ENCODE measurements at regions not wholly inside any gene's neighbourhood (a gene's known extent, or its start where the extent isn't known, plus 50 kb on each side); places are given as distances from the start of the nearest gene placed in this dataset.

DNA sequence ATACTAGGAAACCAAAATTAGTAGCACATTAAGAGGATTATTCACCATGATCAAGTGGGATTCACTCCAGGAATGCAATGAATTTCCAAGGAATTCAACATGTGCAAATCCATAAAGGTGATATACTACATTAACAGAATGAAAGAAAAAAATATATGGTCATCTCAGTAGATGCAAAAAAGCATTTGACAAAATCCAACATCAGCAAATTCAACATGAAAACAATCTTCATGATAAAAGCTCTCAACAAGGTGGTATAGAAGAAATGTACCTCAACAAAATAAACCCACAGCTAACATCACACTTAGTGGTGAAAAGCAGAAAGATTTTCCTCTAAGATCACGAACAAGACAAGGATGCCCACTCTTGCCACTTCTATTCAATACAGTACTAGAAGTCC is 74.4 kb upstream of the PDE10A start:
- H3K9ac ChIP-seq (ENCODE audit: insufficient read depth, low read depth, low read length) = no peak overlapping the region
- FAIRE-seq (no peak), DNase-seq (ENCODE audit: low spot score) (no peak), ATAC-seq (no peak)
- no peaks in the 10 kb centered on the region for H3K4me1 ChIP-seq (ENCODE audit: insufficient read depth, low read length)
- ChIA-PET POLR2A (no interaction called here), CTCF (ENCODE audit: low intra/inter-chr PET ratio, low total read pairs) (no interaction called here)
- in situ Hi-C loops (cut with HindIII; ENCODE audit: extremely low pct_ligation_motif_present, low pct_unique_long_range_greater_than_20kb) (no loop called here), intact Hi-C loops (cut with micrococcal nuclease; ENCODE audit: unreplicated experiment) (no loop called here)
- H3K4me2 ChIP-seq (ENCODE audit: low read depth, low read length) = no peak overlapping the region
- H3K36me3 ChIP-seq (replicated peaks in 1 of 2; ENCODE audit: control insufficient read depth in 1 of 2, insufficient read depth in 2 of 2, low read length in 2 of 2) = no peaks in the 10 kb centered on the region
- no peak overlapping the region for H3K4me3 ChIP-seq (replicated peaks in 1 of 3; ENCODE audit: insufficient read depth in 1 of 3, low read depth in 2 of 3, low read length in 3 of 3)
- H3K27ac ChIP-seq (ENCODE audit: extremely low read length, insufficient read depth, low read length) = no peak overlapping the region
- no peak overlapping the region for H2AFZ ChIP-seq (ENCODE audit: low read length)
- no peaks in the 10 kb centered on the region for H4K20me1 ChIP-seq (ENCODE audit: insufficient read depth, low read length)
- peak; percentile 77 for TF ChIP-seq MAFF (IDR thresholded peaks at IDR 0.05; ENCODE audit: low read depth, low read length)
- TF ChIP-seq, protein P1, sequence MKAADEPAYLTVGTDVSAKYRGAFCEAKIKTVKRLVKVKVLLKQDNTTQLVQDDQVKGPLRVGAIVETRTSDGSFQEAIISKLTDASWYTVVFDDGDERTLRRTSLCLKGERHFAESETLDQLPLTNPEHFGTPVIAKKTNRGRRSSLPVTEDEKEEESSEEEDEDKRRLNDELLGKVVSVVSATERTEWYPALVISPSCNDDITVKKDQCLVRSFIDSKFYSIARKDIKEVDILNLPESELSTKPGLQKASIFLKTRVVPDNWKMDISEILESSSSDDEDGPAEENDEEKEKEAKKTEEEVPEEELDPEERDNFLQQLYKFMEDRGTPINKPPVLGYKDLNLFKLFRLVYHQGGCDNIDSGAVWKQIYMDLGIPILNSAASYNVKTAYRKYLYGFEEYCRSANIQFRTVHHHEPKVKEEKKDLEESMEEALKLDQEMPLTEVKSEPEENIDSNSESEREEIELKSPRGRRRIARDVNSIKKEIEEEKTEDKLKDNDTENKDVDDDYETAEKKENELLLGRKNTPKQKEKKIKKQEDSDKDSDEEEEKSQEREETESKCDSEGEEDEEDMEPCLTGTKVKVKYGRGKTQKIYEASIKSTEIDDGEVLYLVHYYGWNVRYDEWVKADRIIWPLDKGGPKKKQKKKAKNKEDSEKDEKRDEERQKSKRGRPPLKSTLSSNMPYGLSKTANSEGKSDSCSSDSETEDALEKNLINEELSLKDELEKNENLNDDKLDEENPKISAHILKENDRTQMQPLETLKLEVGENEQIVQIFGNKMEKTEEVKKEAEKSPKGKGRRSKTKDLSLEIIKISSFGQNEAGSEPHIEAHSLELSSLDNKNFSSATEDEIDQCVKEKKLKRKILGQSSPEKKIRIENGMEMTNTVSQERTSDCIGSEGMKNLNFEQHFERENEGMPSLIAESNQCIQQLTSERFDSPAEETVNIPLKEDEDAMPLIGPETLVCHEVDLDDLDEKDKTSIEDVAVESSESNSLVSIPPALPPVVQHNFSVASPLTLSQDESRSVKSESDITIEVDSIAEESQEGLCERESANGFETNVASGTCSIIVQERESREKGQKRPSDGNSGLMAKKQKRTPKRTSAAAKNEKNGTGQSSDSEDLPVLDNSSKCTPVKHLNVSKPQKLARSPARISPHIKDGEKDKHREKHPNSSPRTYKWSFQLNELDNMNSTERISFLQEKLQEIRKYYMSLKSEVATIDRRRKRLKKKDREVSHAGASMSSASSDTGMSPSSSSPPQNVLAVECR (CRISPR knock-in tag; IDR thresholded peaks at IDR 0.05; ENCODE audit: borderline replicate concordance) = no peak
- peak; percentile 82 to 84 for TF ChIP-seq MAFK (conservative IDR thresholded peaks at IDR 0.05 in 1 of 2, IDR thresholded peaks at IDR 0.05 in 1 of 2; ENCODE audit: low read length in 2 of 2)
- no TSS peak for BruUV-seq (replicated peaks)
- H3K9me3 ChIP-seq (ENCODE audit: low read length) = peaks cover 6% of the 10 kb centered on the region; the same call in 1 of the 2 replicates
- no peaks in the 10 kb centered on the region for H3K79me2 ChIP-seq (ENCODE audit: insufficient read depth, low read length)
- H3K27me3 ChIP-seq (ENCODE audit: control insufficient read depth in 1 of 2, insufficient read depth in 2 of 2, low read length in 2 of 2) = peaks cover 1 to 11% of the 10 kb centered on the region in 2 experiments; a peak in 4 of 5 replicates
- WGBS (ENCODE audit: low lambda C conversion rate) = 0% methylated on average over 1 of the region's 1 CpG

DNA sequence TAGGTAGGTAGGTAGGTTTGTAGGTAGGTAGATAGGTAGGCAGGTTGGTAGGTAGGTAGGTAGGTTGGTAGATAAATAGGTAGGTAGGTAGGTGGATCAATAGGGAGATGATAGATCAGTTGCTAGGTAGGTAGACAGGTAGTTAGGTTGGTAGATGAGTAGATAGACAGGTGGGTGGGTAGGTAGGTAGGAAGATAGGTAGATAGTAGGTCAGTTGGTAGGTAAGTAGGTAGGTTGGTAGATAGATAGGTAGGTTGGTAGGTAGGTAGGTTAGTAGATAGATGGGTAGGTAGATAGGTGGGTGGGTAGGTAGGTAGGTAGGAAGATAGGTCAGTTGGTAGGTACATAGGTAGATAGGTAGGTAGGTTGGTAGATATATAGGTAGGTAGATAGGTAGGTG is 72.0 kb upstream of the PDE10A start:
- H3K4me2 ChIP-seq (ENCODE audit: low read depth, low read length) = no peak overlapping the region
- BruUV-seq (replicated peaks) = no TSS peak
- peaks cover 6% of the 10 kb centered on the region; the same call in 1 of the 2 replicates for H3K9me3 ChIP-seq (ENCODE audit: low read length)
- H3K4me3 ChIP-seq (replicated peaks in 1 of 3; ENCODE audit: insufficient read depth in 1 of 3, low read depth in 2 of 3, low read length in 3 of 3) = no peak overlapping the region
- no peaks in the 10 kb centered on the region for H3K4me1 ChIP-seq (ENCODE audit: insufficient read depth, low read length)
- FAIRE-seq (no peak), ATAC-seq (no peak), DNase-seq (ENCODE audit: low spot score) (no peak)
- H2AFZ ChIP-seq (ENCODE audit: low read length) = no peak overlapping the region
- H3K27ac ChIP-seq (ENCODE audit: extremely low read length, insufficient read depth, low read length) = no peak overlapping the region
- POLR2A ChIA-PET = no interaction called here
- H3K27me3 ChIP-seq (ENCODE audit: control insufficient read depth in 1 of 2, insufficient read depth in 2 of 2, low read length in 2 of 2) = peaks cover 1 to 25% of the 10 kb centered on the region in 2 experiments; a peak in 4 of 5 replicates
- no peaks in the 10 kb centered on the region for H4K20me1 ChIP-seq (ENCODE audit: insufficient read depth, low read length)
- intact Hi-C loops (cut with micrococcal nuclease; ENCODE audit: unreplicated experiment) (no loop called here), in situ Hi-C loops (cut with HindIII; ENCODE audit: extremely low pct_ligation_motif_present, low pct_unique_long_range_greater_than_20kb) (no loop called here)
- CTCF ChIA-PET (ENCODE audit: low intra/inter-chr PET ratio, low total read pairs) = no interaction called here
- no peak overlapping the region for H3K9ac ChIP-seq (ENCODE audit: insufficient read depth, low read depth, low read length)
- H3K79me2 ChIP-seq (ENCODE audit: insufficient read depth, low read length) = no peaks in the 10 kb centered on the region
- H3K36me3 ChIP-seq (replicated peaks in 1 of 2; ENCODE audit: control insufficient read depth in 1 of 2, insufficient read depth in 2 of 2, low read length in 2 of 2) = no peaks in the 10 kb centered on the region
- TF ChIP-seq FOXP1 (IDR thresholded peaks at IDR 0.05) = 0 out of 2 replicates have a peak, but pooled peaks have one; percentile 25
- no peak for TF ChIP-seq FOXP1 (CRISPR knock-in tag; IDR thresholded peaks at IDR 0.05)
- TF ChIP-seq ARNT (IDR thresholded peaks at IDR 0.05) = 0 out of 2 replicates have a peak, but pooled peaks have one; percentile 69
- peak; percentile 69; the same call in 1 of the 2 replicates for TF ChIP-seq NBN (conservative IDR thresholded peaks at IDR 0.05)
- peak; percentile 53; the same call in 1 of the 2 replicates for TF ChIP-seq IKZF1 (IDR thresholded peaks at IDR 0.05)
- TF ChIP-seq ATAD3A (CRISPR knock-in tag; IDR thresholded peaks at IDR 0.05) = no peak
- TF ChIP-seq RELA (CRISPR knock-in tag; IDR thresholded peaks at IDR 0.05) = no peak
- TF ChIP-seq, protein P2, sequence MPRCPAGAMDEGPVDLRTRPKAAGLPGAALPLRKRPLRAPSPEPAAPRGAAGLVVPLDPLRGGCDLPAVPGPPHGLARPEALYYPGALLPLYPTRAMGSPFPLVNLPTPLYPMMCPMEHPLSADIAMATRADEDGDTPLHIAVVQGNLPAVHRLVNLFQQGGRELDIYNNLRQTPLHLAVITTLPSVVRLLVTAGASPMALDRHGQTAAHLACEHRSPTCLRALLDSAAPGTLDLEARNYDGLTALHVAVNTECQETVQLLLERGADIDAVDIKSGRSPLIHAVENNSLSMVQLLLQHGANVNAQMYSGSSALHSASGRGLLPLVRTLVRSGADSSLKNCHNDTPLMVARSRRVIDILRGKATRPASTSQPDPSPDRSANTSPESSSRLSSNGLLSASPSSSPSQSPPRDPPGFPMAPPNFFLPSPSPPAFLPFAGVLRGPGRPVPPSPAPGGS (CRISPR knock-in tag; IDR thresholded peaks at IDR 0.05) = no peak
- TF ChIP-seq, protein P3, sequence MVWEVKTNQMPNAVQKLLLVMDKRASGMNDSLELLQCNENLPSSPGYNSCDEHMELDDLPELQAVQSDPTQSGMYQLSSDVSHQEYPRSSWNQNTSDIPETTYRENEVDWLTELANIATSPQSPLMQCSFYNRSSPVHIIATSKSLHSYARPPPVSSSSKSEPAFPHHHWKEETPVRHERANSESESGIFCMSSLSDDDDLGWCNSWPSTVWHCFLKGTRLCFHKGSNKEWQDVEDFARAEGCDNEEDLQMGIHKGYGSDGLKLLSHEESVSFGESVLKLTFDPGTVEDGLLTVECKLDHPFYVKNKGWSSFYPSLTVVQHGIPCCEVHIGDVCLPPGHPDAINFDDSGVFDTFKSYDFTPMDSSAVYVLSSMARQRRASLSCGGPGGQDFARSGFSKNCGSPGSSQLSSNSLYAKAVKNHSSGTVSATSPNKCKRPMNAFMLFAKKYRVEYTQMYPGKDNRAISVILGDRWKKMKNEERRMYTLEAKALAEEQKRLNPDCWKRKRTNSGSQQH (CRISPR knock-in tag; IDR thresholded peaks at IDR 0.05; ENCODE audit: low read depth) = no peak
- TF ChIP-seq HDAC1 (CRISPR knock-in tag; IDR thresholded peaks at IDR 0.05) = no peak
- TF ChIP-seq TOPORS (CRISPR knock-in tag; IDR thresholded peaks at IDR 0.05) = no peak
- TF ChIP-seq FOXA1 (IDR thresholded peaks at IDR 0.05) = 0 out of 2 replicates have a peak, but pooled peaks have one; percentile 9
- TF ChIP-seq FOXA1 (CRISPR knock-in tag; IDR thresholded peaks at IDR 0.05) = no peak
